ENCODE measurements at regions not wholly inside any gene's neighbourhood (a gene's known extent, or its start where the extent isn't known, plus 50 kb on each side); places are given as distances from the start of the nearest gene placed in this dataset.

DNA sequence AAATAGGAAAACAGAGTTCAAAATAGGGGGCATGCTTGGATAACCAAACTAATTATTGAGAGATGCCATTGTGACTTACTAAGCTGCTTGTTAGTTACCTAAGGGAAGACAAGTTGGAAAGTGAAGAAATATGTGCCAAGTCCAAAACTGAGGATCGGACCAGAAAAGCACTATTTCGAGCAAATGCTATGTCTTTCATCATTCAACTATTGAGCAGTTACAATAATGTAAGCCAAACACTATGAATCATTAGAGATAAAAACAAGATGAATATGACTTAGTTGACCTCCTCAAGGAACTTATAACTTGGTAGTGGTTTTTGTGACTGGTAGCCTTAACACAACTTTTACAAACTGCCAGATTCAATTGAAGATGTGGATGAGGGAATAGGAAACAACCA is 240.6 kb upstream of the MPDZ start:
- Histone ChIP-seq H3K27me3 (ENCODE audit: insufficient read depth, low read depth) (no peaks in the 10 kb centered on the region), H3K79me2 (ENCODE audit: insufficient read depth, low read depth) (no peaks in the 10 kb centered on the region), H3K4me2 (no peak overlapping the region), H4K20me1 (ENCODE audit: insufficient read depth) (no peaks in the 10 kb centered on the region), H3K4me1 (ENCODE audit: low read depth, poor library complexity, severe bottlenecking) (no peaks in the 10 kb centered on the region), H3K27ac (no peak overlapping the region), H2AFZ (ENCODE audit: low read depth) (no peak overlapping the region), H3K4me3 (IDR thresholded peaks at IDR 0.05; ENCODE audit: insufficient read depth, low read depth, low read length) (no peak overlapping the region), H3K9ac (no peak overlapping the region), H3K36me3 (ENCODE audit: insufficient read depth) (no peaks in the 10 kb centered on the region)
- TF ChIP-seq, protein P1, sequence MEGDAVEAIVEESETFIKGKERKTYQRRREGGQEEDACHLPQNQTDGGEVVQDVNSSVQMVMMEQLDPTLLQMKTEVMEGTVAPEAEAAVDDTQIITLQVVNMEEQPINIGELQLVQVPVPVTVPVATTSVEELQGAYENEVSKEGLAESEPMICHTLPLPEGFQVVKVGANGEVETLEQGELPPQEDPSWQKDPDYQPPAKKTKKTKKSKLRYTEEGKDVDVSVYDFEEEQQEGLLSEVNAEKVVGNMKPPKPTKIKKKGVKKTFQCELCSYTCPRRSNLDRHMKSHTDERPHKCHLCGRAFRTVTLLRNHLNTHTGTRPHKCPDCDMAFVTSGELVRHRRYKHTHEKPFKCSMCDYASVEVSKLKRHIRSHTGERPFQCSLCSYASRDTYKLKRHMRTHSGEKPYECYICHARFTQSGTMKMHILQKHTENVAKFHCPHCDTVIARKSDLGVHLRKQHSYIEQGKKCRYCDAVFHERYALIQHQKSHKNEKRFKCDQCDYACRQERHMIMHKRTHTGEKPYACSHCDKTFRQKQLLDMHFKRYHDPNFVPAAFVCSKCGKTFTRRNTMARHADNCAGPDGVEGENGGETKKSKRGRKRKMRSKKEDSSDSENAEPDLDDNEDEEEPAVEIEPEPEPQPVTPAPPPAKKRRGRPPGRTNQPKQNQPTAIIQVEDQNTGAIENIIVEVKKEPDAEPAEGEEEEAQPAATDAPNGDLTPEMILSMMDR (conservative IDR thresholded peaks at IDR 0.05; ENCODE audit: low read depth, low read length) = no peak

- Histone ChIP-seq H3K27ac (no peak overlapping the region), H3K27me3 (ENCODE audit: insufficient read depth, low read depth) (no peaks in the 10 kb centered on the region), H3K79me2 (ENCODE audit: insufficient read depth, low read depth) (no peaks in the 10 kb centered on the region), H2AFZ (ENCODE audit: low read depth) (no peak overlapping the region), H3K4me2 (no peak overlapping the region), H3K4me1 (ENCODE audit: low read depth, poor library complexity, severe bottlenecking) (no peaks in the 10 kb centered on the region), H4K20me1 (ENCODE audit: insufficient read depth) (no peaks in the 10 kb centered on the region), H3K36me3 (ENCODE audit: insufficient read depth) (no peaks in the 10 kb centered on the region), H3K4me3 (IDR thresholded peaks at IDR 0.05; ENCODE audit: insufficient read depth, low read depth, low read length) (no peak overlapping the region), H3K9ac (no peak overlapping the region)
- TF ChIP-seq, protein P1 (conservative IDR thresholded peaks at IDR 0.05; ENCODE audit: low read depth, low read length) = no peak
Observed at GRCh38 chr9:13513716-13514444, 234.4 kb upstream of the MPDZ start.

GRCh38 chr9:13513286-13513685 is 233.8 kb upstream of the MPDZ start:
- Histone ChIP-seq H3K36me3 (ENCODE audit: insufficient read depth) (no peaks in the 10 kb centered on the region), H3K27ac (no peak overlapping the region), H3K4me2 (no peak overlapping the region)

GRCh38 chr9:13508681-13509080 is 229.2 kb upstream of the MPDZ start:
- Histone ChIP-seq H3K27ac (no peak overlapping the region), H3K36me3 (ENCODE audit: insufficient read depth) (no peaks in the 10 kb centered on the region), H2AFZ (ENCODE audit: low read depth) (no peak overlapping the region), H3K4me2 (no peak overlapping the region), H3K79me2 (ENCODE audit: insufficient read depth, low read depth) (no peaks in the 10 kb centered on the region), H3K9ac (no peak overlapping the region), H3K4me1 (ENCODE audit: low read depth, poor library complexity, severe bottlenecking) (no peaks in the 10 kb centered on the region), H3K27me3 (ENCODE audit: insufficient read depth, low read depth) (no peaks in the 10 kb centered on the region), H3K4me3 (IDR thresholded peaks at IDR 0.05; ENCODE audit: insufficient read depth, low read depth, low read length) (no peak overlapping the region), H4K20me1 (ENCODE audit: insufficient read depth) (no peaks in the 10 kb centered on the region)
- TF ChIP-seq, protein P1 (conservative IDR thresholded peaks at IDR 0.05; ENCODE audit: low read depth, low read length) = no peak

More at GRCh38 chr9:13513286-13513685, 233.8 kb upstream of the MPDZ start:
- H3K4me3 ChIP-seq (IDR thresholded peaks at IDR 0.05; ENCODE audit: insufficient read depth, low read depth, low read length) = no peak overlapping the region
- no peak overlapping the region for H3K9ac ChIP-seq
- H3K4me1 ChIP-seq (ENCODE audit: low read depth, poor library complexity, severe bottlenecking) = no peaks in the 10 kb centered on the region
- H2AFZ ChIP-seq (ENCODE audit: low read depth) = no peak overlapping the region
- TF ChIP-seq, protein P1 (conservative IDR thresholded peaks at IDR 0.05; ENCODE audit: low read depth, low read length) = no peak
- no peaks in the 10 kb centered on the region for H4K20me1 ChIP-seq (ENCODE audit: insufficient read depth)
- no peaks in the 10 kb centered on the region for H3K27me3 ChIP-seq (ENCODE audit: insufficient read depth, low read depth)
- H3K79me2 ChIP-seq (ENCODE audit: insufficient read depth, low read depth) = no peaks in the 10 kb centered on the region

Measured in KMS-11 (cell line).